ENCODE measurements at regions not wholly inside any gene's neighbourhood (a gene's known extent, or its start where the extent isn't known, plus 50 kb on each side); places are given as distances from the start of the nearest gene placed in this dataset.

DNA sequence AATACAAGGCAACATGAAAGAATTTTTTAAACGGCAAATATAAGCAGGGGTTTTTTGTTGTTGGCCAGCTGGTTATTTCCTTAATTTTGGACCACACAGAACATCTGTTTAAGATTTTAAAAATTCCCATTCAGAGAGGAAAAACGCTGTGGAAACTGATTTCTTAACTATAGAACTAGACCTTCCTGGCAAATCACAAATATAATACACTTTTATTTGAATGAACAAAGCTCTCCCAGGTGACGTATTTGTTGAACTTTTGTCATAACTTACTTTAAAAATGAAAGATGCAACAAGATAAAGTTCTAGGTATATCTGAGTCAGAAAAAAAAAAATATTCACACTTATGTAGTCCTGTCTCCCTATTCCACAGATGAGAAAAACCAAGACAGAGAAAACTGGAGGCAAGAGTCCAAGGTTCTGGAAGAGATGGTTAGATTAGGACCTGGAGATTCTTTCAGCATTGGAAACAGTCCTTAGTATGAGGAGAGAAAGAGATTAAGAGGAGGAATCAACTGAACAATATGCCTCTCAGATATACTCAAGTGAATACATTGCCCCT lies 269.1 kb downstream of the NEBL start:
- TF ChIP-seq RAD21 (IDR thresholded peaks at IDR 0.05 in 1 of 2, conservative IDR thresholded peaks at IDR 0.05 in 1 of 2; ENCODE audit: low read depth in 2 of 2, low read length in 2 of 2) (no peak), KDM5A (IDR thresholded peaks at IDR 0.05; ENCODE audit: low read length) (no peak), GABPA (IDR thresholded peaks at IDR 0.05; ENCODE audit: borderline replicate concordance, insufficient read depth, low read length) (no peak), SP4 (IDR thresholded peaks at IDR 0.05; ENCODE audit: low read length) (no peak)
- TF ChIP-seq, protein P1, sequence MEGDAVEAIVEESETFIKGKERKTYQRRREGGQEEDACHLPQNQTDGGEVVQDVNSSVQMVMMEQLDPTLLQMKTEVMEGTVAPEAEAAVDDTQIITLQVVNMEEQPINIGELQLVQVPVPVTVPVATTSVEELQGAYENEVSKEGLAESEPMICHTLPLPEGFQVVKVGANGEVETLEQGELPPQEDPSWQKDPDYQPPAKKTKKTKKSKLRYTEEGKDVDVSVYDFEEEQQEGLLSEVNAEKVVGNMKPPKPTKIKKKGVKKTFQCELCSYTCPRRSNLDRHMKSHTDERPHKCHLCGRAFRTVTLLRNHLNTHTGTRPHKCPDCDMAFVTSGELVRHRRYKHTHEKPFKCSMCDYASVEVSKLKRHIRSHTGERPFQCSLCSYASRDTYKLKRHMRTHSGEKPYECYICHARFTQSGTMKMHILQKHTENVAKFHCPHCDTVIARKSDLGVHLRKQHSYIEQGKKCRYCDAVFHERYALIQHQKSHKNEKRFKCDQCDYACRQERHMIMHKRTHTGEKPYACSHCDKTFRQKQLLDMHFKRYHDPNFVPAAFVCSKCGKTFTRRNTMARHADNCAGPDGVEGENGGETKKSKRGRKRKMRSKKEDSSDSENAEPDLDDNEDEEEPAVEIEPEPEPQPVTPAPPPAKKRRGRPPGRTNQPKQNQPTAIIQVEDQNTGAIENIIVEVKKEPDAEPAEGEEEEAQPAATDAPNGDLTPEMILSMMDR (IDR thresholded peaks at IDR 0.05; ENCODE audit: control extremely low read depth in 1 of 3, insufficient read depth in 1 of 3, low read depth in 1 of 3, low read length in 3 of 3): no peak
- TF ChIP-seq, protein P2, sequence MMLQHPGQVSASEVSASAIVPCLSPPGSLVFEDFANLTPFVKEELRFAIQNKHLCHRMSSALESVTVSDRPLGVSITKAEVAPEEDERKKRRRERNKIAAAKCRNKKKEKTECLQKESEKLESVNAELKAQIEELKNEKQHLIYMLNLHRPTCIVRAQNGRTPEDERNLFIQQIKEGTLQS (IDR thresholded peaks at IDR 0.05; ENCODE audit: insufficient read depth, low read depth, low read length): no peak

Measured in H1 (cell line).